H1 (cell line): ENCODE measurements at regions not wholly inside any gene's neighbourhood (a gene's known extent, or its start where the extent isn't known, plus 50 kb on each side); places are given as distances from the start of the nearest gene placed in this dataset.

Source experiments
- CTCF ChIA-PET: fragments of 300-600 bp; sonication (Branson Sonifier 250); formaldehyde crosslinking; loops from one replicate; lab custom pipeline; 2021; ENCODE audit not compliant: partially characterized antibody; lab: Charles Lee
- POLR2A ChIA-PET: fragments of 300-600 bp; sonication (Branson Sonifier 250); formaldehyde crosslinking; loops from one replicate; lab custom pipeline; 2021; ENCODE audit warnings: inconsistent platforms; ENCODE audit not compliant: partially characterized antibody; lab: Charles Lee
- DNase-seq, 2 experiments: peaks; one replicate each; pipeline versions ENCODE4 v3.0.0 to v3.0.0-alpha.2; 2010 to 2022; ENCODE audit warnings: low spot score in 2 of 2, low read depth in 1 of 2, mixed read lengths in 1 of 2
- FAIRE-seq: peaks from 2 replicates; lab custom pipeline; 2011; peaks lifted over from hg19 to GRCh38; lab: Jason Lieb, UNC
- H2AFZ ChIP-seq: 2 replicates; pipeline ENCODE4 v1.8.1; 2012; ENCODE audit warnings: low read length, inconsistent platforms
- H2AK5ac ChIP-seq: 2 replicates; pipeline ENCODE4 v1.6.1; 2013; ENCODE audit warnings: low read depth, low read length
- H2BK120ac ChIP-seq: replicated peaks from 2 replicates; pipeline ENCODE3; 2013; ENCODE audit warnings: low read depth, low read length, inconsistent platforms
- H2BK12ac ChIP-seq: 2 replicates; pipeline ENCODE4 v1.6.1; 2013; ENCODE audit warnings: low read depth, low read length
- H2BK15ac ChIP-seq: 2 replicates; pipeline ENCODE4 v1.6.1; 2013; ENCODE audit warnings: low read length
- H2BK20ac ChIP-seq: 2 replicates; pipeline ENCODE4 v1.6.1; 2013; ENCODE audit warnings: low read length
- H2BK5ac ChIP-seq: 2 replicates; pipeline ENCODE4 v1.6.1; 2013; ENCODE audit warnings: low read depth, low read length
- H3K14ac ChIP-seq: 2 replicates; pipeline ENCODE4 v1.6.1; 2013; ENCODE audit warnings: inconsistent platforms; ENCODE audit not compliant: insufficient read length
- H3K18ac ChIP-seq: 2 replicates; pipeline ENCODE4 v1.6.1; 2013; ENCODE audit warnings: low read length; ENCODE audit errors: extremely low read depth
- H3K23ac ChIP-seq: 2 replicates; pipeline ENCODE4 v1.6.1; 2013; ENCODE audit warnings: inconsistent platforms; ENCODE audit not compliant: insufficient read length
- H3K23me2 ChIP-seq: 2 replicates; pipeline ENCODE4 v1.6.1; 2013; ENCODE audit warnings: low read depth, low read length
- H3K27ac ChIP-seq: 2 replicates; pipeline ENCODE4 v1.6.1; 2011; ENCODE audit warnings: low read depth, low read length, inconsistent platforms
- H3K27me3 ChIP-seq, 4 experiments: replicated peaks in 1 of 4; 1 replicate in 1 of 4; 2 replicates in 3 of 4; pipeline versions ENCODE4 v1.6.1 to v1.8.1; 2011 to 2013; ENCODE audit warnings: low read length in 3 of 4, mild to moderate bottlenecking in 3 of 4, inconsistent platforms in 2 of 4, mixed read lengths in 2 of 4, moderate library complexity in 1 of 4; ENCODE audit not compliant: control insufficient read depth in 3 of 4, insufficient read depth in 3 of 4; ENCODE audit errors: extremely low read depth in 1 of 4
- H3K36me3 ChIP-seq, 4 experiments: 2 replicates each; pipeline versions ENCODE4 v1.6.1 to v1.8.1; 2011 to 2013; ENCODE audit warnings: mild to moderate bottlenecking in 4 of 4, low read length in 3 of 4, moderate library complexity in 2 of 4, control low read depth in 1 of 4, inconsistent platforms in 1 of 4; ENCODE audit not compliant: insufficient read depth in 4 of 4, control insufficient read depth in 2 of 4
- H3K4ac ChIP-seq: replicated peaks from 2 replicates; pipeline ENCODE3; 2013; ENCODE audit warnings: low read length, low read depth, mixed read lengths, inconsistent platforms; ENCODE audit not compliant: insufficient read length
- H3K4me1 ChIP-seq, 4 experiments: replicated peaks in 1 of 4; 1 replicate in 1 of 4; 2 replicates in 3 of 4; pipeline versions ENCODE4 v1.6.1 to v1.8.1; 2011 to 2013; ENCODE audit warnings: low read length in 3 of 4, inconsistent platforms in 2 of 4, mixed read lengths in 1 of 4; ENCODE audit not compliant: insufficient read depth in 4 of 4, control insufficient read depth in 3 of 4
- H3K4me2 ChIP-seq, 2 experiments: 2 replicates each; pipeline versions ENCODE4 v1.6.1 to v1.8.1; 2011 to 2013; ENCODE audit warnings: low read depth in 2 of 2, low read length in 2 of 2, control low read depth in 1 of 2, inconsistent platforms in 1 of 2, mild to moderate bottlenecking in 1 of 2; ENCODE audit not compliant: insufficient read depth in 1 of 2
- H3K4me3 ChIP-seq, 4 experiments: fragments of 200-600, 300-600 bp in 1 of 4; sonication (generic), shearing (Covaris generic), sonication (Bioruptor Twin) in 1 of 4; 2 replicates each; pipeline versions ENCODE4 v1.5.1 to v1.8.1; 2011 to 2016; ENCODE audit warnings: low read length in 4 of 4, low read depth in 3 of 4, control low read depth in 2 of 4, inconsistent platforms in 2 of 4, mild to moderate bottlenecking in 2 of 4, mixed read lengths in 1 of 4, moderate library complexity in 1 of 4; ENCODE audit not compliant: insufficient read depth in 2 of 4; ENCODE audit errors: extremely low read depth in 1 of 4
- H3K56ac ChIP-seq: replicated peaks from 2 replicates; pipeline ENCODE3; 2013; ENCODE audit warnings: low read depth, mild to moderate bottlenecking, mixed read lengths, low read length, inconsistent platforms; ENCODE audit not compliant: insufficient read length
- H3K79me1 ChIP-seq: 2 replicates; pipeline ENCODE4 v1.6.1; 2013; ENCODE audit warnings: low read depth, low read length, control low read depth
- H3K79me2 ChIP-seq, 2 experiments: 2 replicates each; pipeline versions ENCODE4 v1.6.1 to v1.8.1; 2012 to 2013; ENCODE audit warnings: low read length in 2 of 2, mild to moderate bottlenecking in 2 of 2, inconsistent platforms in 1 of 2; ENCODE audit not compliant: insufficient read depth in 2 of 2, control insufficient read depth in 1 of 2
- H3K9ac ChIP-seq, 4 experiments: replicated peaks in 1 of 4; 1 replicate in 1 of 4; 2 replicates in 3 of 4; pipeline versions ENCODE4 v1.6.1 to v1.8.1; 2011 to 2013; ENCODE audit warnings: low read depth in 3 of 4, low read length in 3 of 4, control low read depth in 2 of 4, mild to moderate bottlenecking in 2 of 4, moderate library complexity in 2 of 4, inconsistent platforms in 1 of 4; ENCODE audit errors: extremely low read depth in 1 of 4
- H3K9me3 ChIP-seq, 2 experiments: 2 replicates each; pipeline versions ENCODE4 v1.6.1 to v1.8.1; 2012 to 2013; ENCODE audit warnings: mild to moderate bottlenecking in 2 of 2, moderate library complexity in 2 of 2, control low read depth in 1 of 2, inconsistent platforms in 1 of 2, low read depth in 1 of 2, low read length in 1 of 2, mixed read lengths in 1 of 2; ENCODE audit not compliant: insufficient read depth in 2 of 2
- H4K20me1 ChIP-seq, 2 experiments: replicated peaks in 1 of 2; 2 replicates each; pipeline versions ENCODE3 to v1.8.1; 2011 to 2013; ENCODE audit warnings: inconsistent platforms in 2 of 2, low read length in 2 of 2, mild to moderate bottlenecking in 1 of 2; ENCODE audit not compliant: insufficient read depth in 2 of 2, control insufficient read depth in 1 of 2
- H4K5ac ChIP-seq: 2 replicates; pipeline ENCODE4 v1.6.1; 2013; ENCODE audit warnings: low read length, low read depth, mixed read lengths, inconsistent platforms; ENCODE audit not compliant: insufficient read length
- H4K8ac ChIP-seq: 2 replicates; pipeline ENCODE4 v1.8.0; 2013; ENCODE audit warnings: mild to moderate bottlenecking, moderate library complexity, low read length, inconsistent platforms; ENCODE audit not compliant: insufficient read depth; ENCODE audit errors: extremely low read depth
- H4K91ac ChIP-seq: replicated peaks from 2 replicates; pipeline ENCODE3; 2013; ENCODE audit warnings: low read length, mixed read lengths, inconsistent platforms; ENCODE audit not compliant: insufficient read length
- ATF2 ChIP-seq: IDR thresholded peaks from 2 replicates; pipeline ENCODE4 v1.6.1; 2012; ENCODE audit warnings: low read length, inconsistent platforms
- FOSL1 ChIP-seq: IDR thresholded peaks from 2 replicates; pipeline ENCODE4 v1.6.1; 2011; ENCODE audit warnings: mild to moderate bottlenecking, low read depth, low read length, moderate library complexity; ENCODE audit not compliant: insufficient read depth
- POU5F1 ChIP-seq: IDR thresholded peaks from 2 replicates; pipeline ENCODE4 v1.6.1; 2011; ENCODE audit warnings: low read depth, mild to moderate bottlenecking, low read length, moderate library complexity
- RNF2 ChIP-seq: fragments of 200-900, 300-1000 bp; sonication (generic); IDR thresholded peaks from 2 replicates; pipeline ENCODE4 v1.7.1; 2016; ENCODE audit warnings: borderline replicate concordance, low read depth, mild to moderate bottlenecking, antibody characterized with exemption, low read length; ENCODE audit not compliant: poor library complexity, severe bottlenecking; ENCODE audit errors: missing control alignments
- TBP ChIP-seq: IDR thresholded peaks from 2 replicates; pipeline ENCODE4 v1.6.1; 2011; ENCODE audit warnings: low read depth, low read length, improper control_type of control experiment
- TCF12 ChIP-seq: IDR thresholded peaks from 2 replicates; pipeline ENCODE4 v1.6.1; 2011; ENCODE audit warnings: low read depth, mild to moderate bottlenecking, low read length
- TEAD4 ChIP-seq: IDR thresholded peaks from 2 replicates; pipeline ENCODE4 v1.6.1; 2012; ENCODE audit warnings: low read depth, low read length, inconsistent platforms, mixed read lengths
- WGBS, 2 experiments: shearing (Covaris generic) in 1 of 2; methylation state at CpG; one replicate each; pipeline versions ENCODE4 v1.1.6 to v1.1.7; 2013 to 2015; ENCODE audit warnings: low lambda C conversion rate in 2 of 2, mixed read lengths in 2 of 2, inconsistent platforms in 1 of 2, low coverage in 1 of 2, missing lambda C conversion rate in 1 of 2; ENCODE audit not compliant: insufficient replicate concordance in 2 of 2, insufficient coverage in 1 of 2, insufficient read length in 1 of 2; ENCODE audit errors: extremely low coverage in 1 of 2, missing lambda C conversion rate in 1 of 2; 5-methylcytosine and 5-hydroxymethylcytosine counted together
- TF ChIP-seq, protein P1 (sequence below): IDR thresholded peaks from 2 replicates; pipeline ENCODE4 v1.6.1; 2011; ENCODE audit warnings: low read length, improper control_type of control experiment
- TF ChIP-seq, protein P2 (sequence below), 3 experiments: IDR thresholded peaks; 1 replicate in 2 of 3; 2 replicates in 1 of 3; pipeline versions ENCODE4 v1.5.1 to v1.6.1; 2011; ENCODE audit warnings: low read length in 3 of 3, mild to moderate bottlenecking in 3 of 3, inconsistent platforms in 2 of 3, low read depth in 1 of 3, moderate library complexity in 1 of 3; ENCODE audit not compliant: insufficient read depth in 1 of 3; ENCODE audit errors: control extremely low read depth in 1 of 3

GRCh38 chr9:10928372-10928771 lies 315.6 kb upstream of the PTPRD start:
- Histone ChIP-seq H3K79me1 (no peaks in the 10 kb centered on the region), H3K56ac (no peak overlapping the region), H2BK20ac (no peak overlapping the region), H4K5ac (no peak overlapping the region), H3K27ac (no peak overlapping the region), H3K14ac (no peak overlapping the region), H3K79me2 (no peaks in the 10 kb centered on the region), H2AFZ (no peak overlapping the region), H4K8ac (no peak overlapping the region), H3K23ac (no peak overlapping the region), H3K4ac (no peak overlapping the region), H3K23me2 (no peaks in the 10 kb centered on the region), H2BK15ac (no peak overlapping the region), H3K4me1 (no peaks in the 10 kb centered on the region; a peak in 1 of 7 replicates), H3K27me3 (no peaks in the 10 kb centered on the region), H2BK12ac (no peak overlapping the region), H4K20me1 (no peaks in the 10 kb centered on the region), H3K9me3 (no peaks in the 10 kb centered on the region), H2BK120ac (no peak overlapping the region), H3K4me3 (no peak overlapping the region), H2BK5ac (no peak overlapping the region), H2AK5ac (no peak overlapping the region), H3K18ac (no peak overlapping the region), H4K91ac (no peak overlapping the region), H3K36me3 (no peaks in the 10 kb centered on the region), H3K9ac (no peak overlapping the region), H3K4me2 (no peak overlapping the region)
- CTCF ChIA-PET: no interaction called here
- DNase-seq: no peak
- POLR2A ChIA-PET: interaction anchor here (1.3 kb wide), 1 partner anchor 10 kb away, joined by 3 read pairs; no protein-coding TSS in a partner anchor
- FAIRE-seq: no peak
- 96% methylated on average over 2 of the region's 2 CpGs; no CpG with 5 or more reads in 1 of the 2 experiments for whole genome bisulfite sequencing, 2 experiments
- TF ChIP-seq, protein P1, sequence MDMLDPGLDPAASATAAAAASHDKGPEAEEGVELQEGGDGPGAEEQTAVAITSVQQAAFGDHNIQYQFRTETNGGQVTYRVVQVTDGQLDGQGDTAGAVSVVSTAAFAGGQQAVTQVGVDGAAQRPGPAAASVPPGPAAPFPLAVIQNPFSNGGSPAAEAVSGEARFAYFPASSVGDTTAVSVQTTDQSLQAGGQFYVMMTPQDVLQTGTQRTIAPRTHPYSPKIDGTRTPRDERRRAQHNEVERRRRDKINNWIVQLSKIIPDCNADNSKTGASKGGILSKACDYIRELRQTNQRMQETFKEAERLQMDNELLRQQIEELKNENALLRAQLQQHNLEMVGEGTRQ: no peak
- TF ChIP-seq, protein P2, sequence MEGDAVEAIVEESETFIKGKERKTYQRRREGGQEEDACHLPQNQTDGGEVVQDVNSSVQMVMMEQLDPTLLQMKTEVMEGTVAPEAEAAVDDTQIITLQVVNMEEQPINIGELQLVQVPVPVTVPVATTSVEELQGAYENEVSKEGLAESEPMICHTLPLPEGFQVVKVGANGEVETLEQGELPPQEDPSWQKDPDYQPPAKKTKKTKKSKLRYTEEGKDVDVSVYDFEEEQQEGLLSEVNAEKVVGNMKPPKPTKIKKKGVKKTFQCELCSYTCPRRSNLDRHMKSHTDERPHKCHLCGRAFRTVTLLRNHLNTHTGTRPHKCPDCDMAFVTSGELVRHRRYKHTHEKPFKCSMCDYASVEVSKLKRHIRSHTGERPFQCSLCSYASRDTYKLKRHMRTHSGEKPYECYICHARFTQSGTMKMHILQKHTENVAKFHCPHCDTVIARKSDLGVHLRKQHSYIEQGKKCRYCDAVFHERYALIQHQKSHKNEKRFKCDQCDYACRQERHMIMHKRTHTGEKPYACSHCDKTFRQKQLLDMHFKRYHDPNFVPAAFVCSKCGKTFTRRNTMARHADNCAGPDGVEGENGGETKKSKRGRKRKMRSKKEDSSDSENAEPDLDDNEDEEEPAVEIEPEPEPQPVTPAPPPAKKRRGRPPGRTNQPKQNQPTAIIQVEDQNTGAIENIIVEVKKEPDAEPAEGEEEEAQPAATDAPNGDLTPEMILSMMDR (IDR thresholded peaks at IDR 0.05; ENCODE audit: control extremely low read depth in 1 of 3, insufficient read depth in 1 of 3, low read depth in 1 of 3, low read length in 3 of 3): no peak
- TF ChIP-seq ATF2: no peak
- TF ChIP-seq POU5F1: no peak
- no peak for TF ChIP-seq FOSL1
- no peak for TF ChIP-seq TBP
- TF ChIP-seq RNF2: no peak
- no peak for TF ChIP-seq TEAD4
- no peak for TF ChIP-seq TCF12
